ENCODE measurements at regions not wholly inside any gene's neighbourhood (a gene's known extent, or its start where the extent isn't known, plus 50 kb on each side); places are given as distances from the start of the nearest gene placed in this dataset.

DNA sequence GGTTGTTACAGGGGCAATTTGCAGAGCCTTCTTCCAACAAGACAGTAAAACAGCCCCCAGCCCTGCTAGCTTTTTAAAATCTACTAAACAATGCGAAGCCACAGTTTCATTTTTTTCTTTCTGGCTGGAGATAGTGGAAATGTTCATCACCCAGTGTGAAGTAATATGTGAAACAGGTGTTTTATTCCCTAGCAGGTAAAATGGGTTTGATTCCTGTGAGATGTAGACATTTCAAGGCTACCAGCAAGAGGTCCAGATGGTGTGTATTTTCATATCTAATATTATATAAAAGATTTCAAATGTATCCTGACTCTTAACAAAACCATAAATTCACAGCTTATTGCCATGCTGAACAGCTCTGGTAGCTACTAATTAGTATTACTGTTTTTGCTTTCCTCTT is 160.3 kb downstream of the SATB1 start:
- no peak for TF ChIP-seq YY1 (IDR thresholded peaks at IDR 0.05; ENCODE audit: insufficient read depth, insufficient read length)
- TF ChIP-seq SUZ12 (IDR thresholded peaks at IDR 0.05; ENCODE audit: extremely low read depth, insufficient read depth, insufficient read length), result no peak
- no peak for TF ChIP-seq ZNF274 (IDR thresholded peaks at IDR 0.05; ENCODE audit: low read depth, low read length)
